ENCODE measurements at regions not wholly inside any gene's neighbourhood (a gene's known extent, or its start where the extent isn't known, plus 50 kb on each side); places are given as distances from the start of the nearest gene placed in this dataset.

GRCh38 chr13:60261432-60262351, 98.0 kb upstream of the DIAPH3 start:
- H3K4me1 ChIP-seq (ENCODE audit: control insufficient read depth, insufficient read depth, low read length), result no peaks in the 10 kb centered on the region
- POLR2A ChIA-PET, result no interaction called here
- H3K4me3 ChIP-seq (ENCODE audit: low read depth, low read length), result no peak overlapping the region
- no peak overlapping the region for H3K27ac ChIP-seq (ENCODE audit: extremely low read depth, low read depth, low read length)
- CTCF ChIA-PET, result no interaction called here
- H3K36me3 ChIP-seq (ENCODE audit: control insufficient read depth in 2 of 2, insufficient read depth in 1 of 2, low read length in 2 of 2), result no peaks in the 10 kb centered on the region
- no peak for TF ChIP-seq SETDB1 (IDR thresholded peaks at IDR 0.05; ENCODE audit: insufficient read length, low read length)
- TF ChIP-seq ZSCAN30 (tag by site-specific recombination; IDR thresholded peaks at IDR 0.05), result no peak
- TF ChIP-seq, protein P1, sequence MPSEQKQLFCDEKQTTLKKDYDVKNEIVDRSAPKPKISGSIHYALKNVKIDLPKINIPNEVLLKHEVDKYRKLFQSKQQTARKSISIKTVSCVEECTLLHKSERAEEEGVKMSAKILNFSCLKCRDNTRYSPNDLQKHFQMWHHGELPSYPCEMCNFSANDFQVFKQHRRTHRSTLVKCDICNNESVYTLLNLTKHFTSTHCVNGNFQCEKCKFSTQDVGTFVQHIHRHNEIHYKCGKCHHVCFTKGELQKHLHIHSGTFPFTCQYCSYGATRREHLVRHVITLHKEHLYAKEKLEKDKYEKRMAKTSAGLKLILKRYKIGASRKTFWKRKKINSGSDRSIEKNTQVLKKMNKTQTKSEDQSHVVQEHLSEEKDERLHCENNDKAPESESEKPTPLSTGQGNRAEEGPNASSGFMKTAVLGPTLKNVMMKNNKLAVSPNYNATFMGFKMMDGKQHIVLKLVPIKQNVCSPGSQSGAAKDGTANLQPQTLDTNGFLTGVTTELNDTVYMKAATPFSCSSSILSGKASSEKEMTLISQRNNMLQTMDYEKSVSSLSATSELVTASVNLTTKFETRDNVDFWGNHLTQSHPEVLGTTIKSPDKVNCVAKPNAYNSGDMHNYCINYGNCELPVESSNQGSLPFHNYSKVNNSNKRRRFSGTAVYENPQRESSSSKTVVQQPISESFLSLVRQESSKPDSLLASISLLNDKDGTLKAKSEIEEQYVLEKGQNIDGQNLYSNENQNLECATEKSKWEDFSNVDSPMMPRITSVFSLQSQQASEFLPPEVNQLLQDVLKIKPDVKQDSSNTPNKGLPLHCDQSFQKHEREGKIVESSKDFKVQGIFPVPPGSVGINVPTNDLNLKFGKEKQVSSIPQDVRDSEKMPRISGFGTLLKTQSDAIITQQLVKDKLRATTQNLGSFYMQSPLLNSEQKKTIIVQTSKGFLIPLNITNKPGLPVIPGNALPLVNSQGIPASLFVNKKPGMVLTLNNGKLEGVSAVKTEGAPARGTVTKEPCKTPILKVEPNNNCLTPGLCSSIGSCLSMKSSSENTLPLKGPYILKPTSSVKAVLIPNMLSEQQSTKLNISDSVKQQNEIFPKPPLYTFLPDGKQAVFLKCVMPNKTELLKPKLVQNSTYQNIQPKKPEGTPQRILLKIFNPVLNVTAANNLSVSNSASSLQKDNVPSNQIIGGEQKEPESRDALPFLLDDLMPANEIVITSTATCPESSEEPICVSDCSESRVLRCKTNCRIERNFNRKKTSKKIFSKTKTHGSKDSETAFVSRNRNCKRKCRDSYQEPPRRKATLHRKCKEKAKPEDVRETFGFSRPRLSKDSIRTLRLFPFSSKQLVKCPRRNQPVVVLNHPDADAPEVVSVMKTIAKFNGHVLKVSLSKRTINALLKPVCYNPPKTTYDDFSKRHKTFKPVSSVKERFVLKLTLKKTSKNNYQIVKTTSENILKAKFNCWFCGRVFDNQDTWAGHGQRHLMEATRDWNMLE (tag by site-specific recombination; conservative IDR thresholded peaks at IDR 0.05; ENCODE audit: low read depth), result no peak
- no peak for TF ChIP-seq ZFHX2 (tag by site-specific recombination; conservative IDR thresholded peaks at IDR 0.05)
- no peaks in the 10 kb centered on the region for H3K9me3 ChIP-seq (ENCODE audit: control insufficient read depth, insufficient read depth, low read depth, low read length)

DNA sequence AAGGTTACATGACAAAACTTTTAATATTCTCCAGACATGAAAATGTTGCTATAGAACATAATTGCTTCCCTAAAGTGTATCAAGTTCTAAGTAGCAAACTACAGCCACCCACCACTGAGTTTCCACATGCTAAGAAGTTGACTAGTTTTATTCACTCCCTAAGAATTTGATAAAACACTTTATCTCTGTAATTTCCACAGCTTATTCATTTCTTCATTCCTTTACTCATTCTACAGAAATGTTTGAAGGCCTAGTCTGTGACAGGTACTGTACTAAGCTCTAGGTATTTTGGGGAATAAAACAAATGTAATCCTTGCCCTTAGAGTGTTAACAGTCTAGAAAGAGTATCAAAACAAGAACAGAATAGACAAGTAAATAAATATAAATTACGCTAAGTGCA, 101.8 kb upstream of the DIAPH3 start:
- H3K27ac ChIP-seq (ENCODE audit: extremely low read depth, low read depth, low read length), result no peak overlapping the region
- ChIA-PET CTCF (interaction anchor here (0.6 kb wide), 1 partner anchor 432 kb away, joined by 3 read pairs; no protein-coding TSS in a partner anchor), POLR2A (no interaction called here)
- H3K36me3 ChIP-seq (ENCODE audit: control insufficient read depth in 2 of 2, insufficient read depth in 1 of 2, low read length in 2 of 2), result no peaks in the 10 kb centered on the region
- no peaks in the 10 kb centered on the region for H3K4me1 ChIP-seq (ENCODE audit: control insufficient read depth, insufficient read depth, low read length)
- no peaks in the 10 kb centered on the region for H3K9me3 ChIP-seq (ENCODE audit: control insufficient read depth, insufficient read depth, low read depth, low read length)
- H3K4me3 ChIP-seq (ENCODE audit: low read depth, low read length), result no peak overlapping the region
- TF ChIP-seq ZNF830 (tag by site-specific recombination; IDR thresholded peaks at IDR 0.05; ENCODE audit: low read depth) (no peak), SCRT2 (tag by site-specific recombination; IDR thresholded peaks at IDR 0.05) (no peak), ZNF560 (tag by site-specific recombination; IDR thresholded peaks at IDR 0.05; ENCODE audit: borderline replicate concordance) (no peak), PRDM2 (tag by site-specific recombination; IDR thresholded peaks at IDR 0.05; ENCODE audit: borderline replicate concordance) (no peak), ZFP69B (tag by site-specific recombination; IDR thresholded peaks at IDR 0.05) (no peak), ZNF626 (tag by site-specific recombination; IDR thresholded peaks at IDR 0.05) (no peak), ZNF677 (tag by site-specific recombination; IDR thresholded peaks at IDR 0.05) (no peak), ZNF24 (tag by site-specific recombination; IDR thresholded peaks at IDR 0.05) (no peak), PRDM1 (tag by site-specific recombination; IDR thresholded peaks at IDR 0.05) (no peak), ZNF777 (tag by site-specific recombination; IDR thresholded peaks at IDR 0.05; ENCODE audit: borderline replicate concordance) (no peak), ZNF16 (tag by site-specific recombination; IDR thresholded peaks at IDR 0.05; ENCODE audit: low read depth) (no peak), WT1 (tag by site-specific recombination; IDR thresholded peaks at IDR 0.05) (no peak), ZNF544 (tag by site-specific recombination; IDR thresholded peaks at IDR 0.05) (no peak), ZNF514 (tag by site-specific recombination; IDR thresholded peaks at IDR 0.05) (no peak)
- TF ChIP-seq, protein P2, sequence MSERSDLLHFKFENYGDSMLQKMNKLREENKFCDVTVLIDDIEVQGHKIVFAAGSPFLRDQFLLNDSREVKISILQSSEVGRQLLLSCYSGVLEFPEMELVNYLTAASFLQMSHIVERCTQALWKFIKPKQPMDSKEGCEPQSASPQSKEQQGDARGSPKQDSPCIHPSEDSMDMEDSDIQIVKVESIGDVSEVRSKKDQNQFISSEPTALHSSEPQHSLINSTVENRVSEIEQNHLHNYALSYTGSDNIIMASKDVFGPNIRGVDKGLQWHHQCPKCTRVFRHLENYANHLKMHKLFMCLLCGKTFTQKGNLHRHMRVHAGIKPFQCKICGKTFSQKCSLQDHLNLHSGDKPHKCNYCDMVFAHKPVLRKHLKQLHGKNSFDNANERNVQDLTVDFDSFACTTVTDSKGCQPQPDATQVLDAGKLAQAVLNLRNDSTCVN (tag by site-specific recombination; optimal IDR thresholded peaks at IDR 0.05), result no peak
- TF ChIP-seq, protein P3, sequence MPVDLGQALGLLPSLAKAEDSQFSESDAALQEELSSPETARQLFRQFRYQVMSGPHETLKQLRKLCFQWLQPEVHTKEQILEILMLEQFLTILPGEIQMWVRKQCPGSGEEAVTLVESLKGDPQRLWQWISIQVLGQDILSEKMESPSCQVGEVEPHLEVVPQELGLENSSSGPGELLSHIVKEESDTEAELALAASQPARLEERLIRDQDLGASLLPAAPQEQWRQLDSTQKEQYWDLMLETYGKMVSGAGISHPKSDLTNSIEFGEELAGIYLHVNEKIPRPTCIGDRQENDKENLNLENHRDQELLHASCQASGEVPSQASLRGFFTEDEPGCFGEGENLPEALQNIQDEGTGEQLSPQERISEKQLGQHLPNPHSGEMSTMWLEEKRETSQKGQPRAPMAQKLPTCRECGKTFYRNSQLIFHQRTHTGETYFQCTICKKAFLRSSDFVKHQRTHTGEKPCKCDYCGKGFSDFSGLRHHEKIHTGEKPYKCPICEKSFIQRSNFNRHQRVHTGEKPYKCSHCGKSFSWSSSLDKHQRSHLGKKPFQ (tag by site-specific recombination; IDR thresholded peaks at IDR 0.05), result no peak

Measured in HEK293 (cell line).